Osteocyte (in vitro differentiated cells): ENCODE measurements at regions not wholly inside any gene's neighbourhood (a gene's known extent, or its start where the extent isn't known, plus 50 kb on each side); places are given as distances from the start of the nearest gene placed in this dataset.

Experiments used
- DNase-seq: peaks from one replicate; pipeline ENCODE4 v3.0.0; 2021; ENCODE audit warnings: mixed read lengths; ENCODE audit not compliant: unreplicated experiment; ENCODE audit errors: extremely low spot score
- H3K27ac Mint-ChIP-seq: one replicate; pipeline ENCODE4 v1.8.0; 2021; ENCODE audit warnings: mild to moderate bottlenecking, mixed read lengths; ENCODE audit not compliant: unreplicated experiment
- H3K27me3 Mint-ChIP-seq: one replicate; pipeline ENCODE4 v1.8.0; 2021; ENCODE audit warnings: mixed read lengths; ENCODE audit not compliant: unreplicated experiment
- H3K36me3 Mint-ChIP-seq: one replicate; pipeline ENCODE4 v1.8.0; 2021; ENCODE audit warnings: mixed read lengths; ENCODE audit not compliant: unreplicated experiment
- H3K4me1 Mint-ChIP-seq: one replicate; pipeline ENCODE4 v1.8.0; 2021; ENCODE audit warnings: mixed read lengths; ENCODE audit not compliant: unreplicated experiment
- H3K4me3 Mint-ChIP-seq: one replicate; pipeline ENCODE4 v1.8.0; 2021; ENCODE audit warnings: mild to moderate bottlenecking, moderate library complexity, mixed read lengths; ENCODE audit not compliant: unreplicated experiment
- H3K9me3 Mint-ChIP-seq: one replicate; pipeline ENCODE4 v1.8.0; 2021; ENCODE audit warnings: mixed read lengths; ENCODE audit not compliant: unreplicated experiment
- CTCF ChIP-seq: fragments of 200-600 bp; sonication (generic); IDR thresholded peaks from 2 replicates; pipeline ENCODE4 v1.5.0; 2021; ENCODE audit warnings: antibody characterized with exemption, mild to moderate bottlenecking, moderate library complexity

- DNase-seq, result no peak
- Mint-ChIP-seq H3K27ac (no peak overlapping the region), H3K4me1 (no peaks in the 10 kb centered on the region), H3K27me3 (no peaks in the 10 kb centered on the region), H3K36me3 (no peaks in the 10 kb centered on the region), H3K9me3 (no peaks in the 10 kb centered on the region), H3K4me3 (no peak overlapping the region)
- no peak for TF ChIP-seq CTCF
Measured at GRCh38 chr3:162678941-162679340, 1182.3 kb downstream of the OTOL1 start.

- Mint-ChIP-seq H3K9me3 (no peaks in the 10 kb centered on the region), H3K4me3 (no peak overlapping the region), H3K27me3 (no peaks in the 10 kb centered on the region), H3K4me1 (no peaks in the 10 kb centered on the region), H3K27ac (no peak overlapping the region), H3K36me3 (no peaks in the 10 kb centered on the region)
- TF ChIP-seq CTCF, result no peak
- DNase-seq, result no peak
Measured at GRCh38 chr3:162684260-162684659, 1187.7 kb downstream of the OTOL1 start.

GRCh38 chr3:162699291-162699690 is 1202.7 kb downstream of the OTOL1 start:
- H3K9me3 Mint-ChIP-seq, result no peaks in the 10 kb centered on the region
- no peak overlapping the region for H3K4me3 Mint-ChIP-seq

GRCh38 chr3:162701211-162701610 is 1204.6 kb downstream of the OTOL1 start:
- no peaks in the 10 kb centered on the region for H3K36me3 Mint-ChIP-seq
- DNase-seq, result no peak
- H3K27me3 Mint-ChIP-seq, result no peaks in the 10 kb centered on the region
- H3K4me3 Mint-ChIP-seq, result no peak overlapping the region
- no peaks in the 10 kb centered on the region for H3K4me1 Mint-ChIP-seq
- no peaks in the 10 kb centered on the region for H3K9me3 Mint-ChIP-seq
- no peak overlapping the region for H3K27ac Mint-ChIP-seq
- TF ChIP-seq CTCF, result no peak

More at GRCh38 chr3:162699291-162699690, 1202.7 kb downstream of the OTOL1 start:
- no peak for DNase-seq
- no peak overlapping the region for H3K27ac Mint-ChIP-seq
- no peaks in the 10 kb centered on the region for H3K36me3 Mint-ChIP-seq
- no peak for TF ChIP-seq CTCF
- H3K27me3 Mint-ChIP-seq, result no peaks in the 10 kb centered on the region
- no peaks in the 10 kb centered on the region for H3K4me1 Mint-ChIP-seq

GRCh38 chr3:162702768-162703385 is 1206.3 kb downstream of the OTOL1 start:
- Mint-ChIP-seq H3K27ac (no peak overlapping the region), H3K4me3 (no peak overlapping the region)
- no peak for DNase-seq

More at GRCh38 chr3:162702768-162703385, 1206.3 kb downstream of the OTOL1 start:
- Mint-ChIP-seq H3K36me3 (no peaks in the 10 kb centered on the region), H3K9me3 (no peaks in the 10 kb centered on the region), H3K27me3 (no peaks in the 10 kb centered on the region), H3K4me1 (no peaks in the 10 kb centered on the region)
- TF ChIP-seq CTCF, result no peak
